Liver (tissue), 2 donors: ENCODE measurements at regions not wholly inside any gene's neighbourhood (a gene's known extent, or its start where the extent isn't known, plus 50 kb on each side); places are given as distances from the start of the nearest gene placed in this dataset.

Experiments
- TF ChIP-seq, protein P1 (sequence below): fragments of 150-350 bp; IDR thresholded peaks from 2 replicates; pipeline ENCODE4 v1.5.1; 2017; ENCODE audit warnings: improper control_type of control experiment, low read depth, low read length; ENCODE audit not compliant: missing input control
- TF ChIP-seq, protein P2 (sequence below): IDR thresholded peaks from 2 replicates; pipeline ENCODE4 v1.6.1; 2016; ENCODE audit warnings: antibody characterized with exemption
- donor health status: healthy.

- TF ChIP-seq, protein P1, sequence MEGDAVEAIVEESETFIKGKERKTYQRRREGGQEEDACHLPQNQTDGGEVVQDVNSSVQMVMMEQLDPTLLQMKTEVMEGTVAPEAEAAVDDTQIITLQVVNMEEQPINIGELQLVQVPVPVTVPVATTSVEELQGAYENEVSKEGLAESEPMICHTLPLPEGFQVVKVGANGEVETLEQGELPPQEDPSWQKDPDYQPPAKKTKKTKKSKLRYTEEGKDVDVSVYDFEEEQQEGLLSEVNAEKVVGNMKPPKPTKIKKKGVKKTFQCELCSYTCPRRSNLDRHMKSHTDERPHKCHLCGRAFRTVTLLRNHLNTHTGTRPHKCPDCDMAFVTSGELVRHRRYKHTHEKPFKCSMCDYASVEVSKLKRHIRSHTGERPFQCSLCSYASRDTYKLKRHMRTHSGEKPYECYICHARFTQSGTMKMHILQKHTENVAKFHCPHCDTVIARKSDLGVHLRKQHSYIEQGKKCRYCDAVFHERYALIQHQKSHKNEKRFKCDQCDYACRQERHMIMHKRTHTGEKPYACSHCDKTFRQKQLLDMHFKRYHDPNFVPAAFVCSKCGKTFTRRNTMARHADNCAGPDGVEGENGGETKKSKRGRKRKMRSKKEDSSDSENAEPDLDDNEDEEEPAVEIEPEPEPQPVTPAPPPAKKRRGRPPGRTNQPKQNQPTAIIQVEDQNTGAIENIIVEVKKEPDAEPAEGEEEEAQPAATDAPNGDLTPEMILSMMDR, result no peak
- TF ChIP-seq, protein P2, sequence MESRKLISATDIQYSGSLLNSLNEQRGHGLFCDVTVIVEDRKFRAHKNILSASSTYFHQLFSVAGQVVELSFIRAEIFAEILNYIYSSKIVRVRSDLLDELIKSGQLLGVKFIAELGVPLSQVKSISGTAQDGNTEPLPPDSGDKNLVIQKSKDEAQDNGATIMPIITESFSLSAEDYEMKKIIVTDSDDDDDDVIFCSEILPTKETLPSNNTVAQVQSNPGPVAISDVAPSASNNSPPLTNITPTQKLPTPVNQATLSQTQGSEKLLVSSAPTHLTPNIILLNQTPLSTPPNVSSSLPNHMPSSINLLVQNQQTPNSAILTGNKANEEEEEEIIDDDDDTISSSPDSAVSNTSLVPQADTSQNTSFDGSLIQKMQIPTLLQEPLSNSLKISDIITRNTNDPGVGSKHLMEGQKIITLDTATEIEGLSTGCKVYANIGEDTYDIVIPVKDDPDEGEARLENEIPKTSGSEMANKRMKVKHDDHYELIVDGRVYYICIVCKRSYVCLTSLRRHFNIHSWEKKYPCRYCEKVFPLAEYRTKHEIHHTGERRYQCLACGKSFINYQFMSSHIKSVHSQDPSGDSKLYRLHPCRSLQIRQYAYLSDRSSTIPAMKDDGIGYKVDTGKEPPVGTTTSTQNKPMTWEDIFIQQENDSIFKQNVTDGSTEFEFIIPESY, result no peak
These were observed 121.2 kb upstream of the RASGRP1 start for GRCh38 chr15:38685686-38686339.
